ENCODE measurements at regions not wholly inside any gene's neighbourhood (a gene's known extent, or its start where the extent isn't known, plus 50 kb on each side); places are given as distances from the start of the nearest gene placed in this dataset.
A peak's percentile ranks its signal among the peaks of the same experiment; 100 is the strongest.
"Not testable (repeated sequence)": the region's sequence is repeated elsewhere in the genome, so short reads cannot be mapped to it uniquely, and the experiment has no call there.

DNA sequence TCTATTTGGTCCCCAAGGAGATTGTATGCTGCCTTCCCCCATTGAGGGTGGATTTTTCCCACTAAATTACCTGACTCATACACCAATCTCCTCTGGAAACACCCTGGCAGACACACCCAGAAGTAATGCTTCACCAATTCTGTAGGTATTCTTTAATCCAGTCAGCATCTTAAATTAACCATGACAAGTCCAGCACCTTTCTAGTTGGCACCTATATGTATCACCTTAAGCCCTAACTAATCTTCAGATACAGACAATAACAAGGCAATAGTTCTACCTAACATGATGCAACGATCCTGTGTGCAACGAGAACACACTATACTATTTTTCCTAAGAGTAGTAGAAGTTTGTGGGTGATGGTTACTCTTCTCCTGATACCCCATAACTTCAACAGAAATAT is 473.3 kb upstream of the NPAP1 start:
- not testable (repeated sequence) for DNase-seq

DNA sequence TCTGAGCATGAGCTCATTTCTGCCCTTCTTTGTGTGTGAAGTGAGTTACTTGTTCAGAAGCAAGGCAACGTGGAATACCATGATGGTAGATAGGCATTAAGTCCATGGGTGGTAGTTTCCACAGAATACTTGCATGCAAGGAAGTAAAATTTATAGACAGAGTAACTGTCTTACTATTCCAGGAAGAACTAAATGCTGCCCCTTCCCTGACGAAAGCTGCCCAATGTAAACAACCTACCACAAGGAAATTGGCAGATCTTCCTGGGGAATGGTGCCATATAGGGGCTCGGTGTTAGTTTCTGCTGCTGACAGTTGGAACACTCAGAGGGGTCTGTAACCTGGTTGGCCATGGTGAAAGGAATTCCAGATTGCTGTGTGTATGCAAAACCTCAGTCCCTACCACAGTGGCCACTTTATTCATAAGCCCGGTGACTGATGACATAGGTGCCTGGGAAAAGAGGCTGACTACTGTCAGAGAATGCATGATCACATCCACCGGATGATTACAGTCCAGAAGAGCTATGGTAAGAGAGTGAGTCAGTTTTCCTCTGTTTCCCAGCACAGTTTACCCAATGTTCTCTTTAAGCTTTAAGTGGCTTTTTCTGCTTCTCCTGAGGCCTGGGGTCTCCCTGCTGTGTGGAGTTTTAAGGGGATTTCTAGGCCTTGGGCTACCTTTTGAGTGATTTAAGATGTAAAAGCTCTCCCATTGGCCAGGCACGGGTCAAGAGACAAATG is 463.7 kb upstream of the NPAP1 start:
- DNase-seq = not testable (repeated sequence)

DNA sequence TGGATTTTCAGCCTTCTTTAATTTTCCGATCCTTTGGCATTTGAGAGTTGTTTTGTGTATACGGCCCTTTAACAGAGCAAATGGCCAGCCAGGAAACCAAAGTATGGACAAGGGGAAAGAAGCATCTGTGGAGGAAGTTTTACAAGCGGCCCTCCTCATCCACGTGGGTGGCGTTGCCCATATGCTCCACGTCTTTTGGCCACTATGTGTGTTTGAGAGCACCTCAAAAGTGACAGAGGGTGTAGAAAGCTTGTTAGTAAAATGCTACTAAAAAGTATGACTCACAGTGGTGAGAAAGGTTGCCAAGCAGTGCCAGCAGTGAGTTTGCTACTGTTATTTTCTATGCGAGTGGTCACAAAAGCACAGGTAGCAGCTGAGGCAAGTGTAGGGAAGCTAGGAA is 451.8 kb upstream of the NPAP1 start:
- DNase-seq = no peak

DNA sequence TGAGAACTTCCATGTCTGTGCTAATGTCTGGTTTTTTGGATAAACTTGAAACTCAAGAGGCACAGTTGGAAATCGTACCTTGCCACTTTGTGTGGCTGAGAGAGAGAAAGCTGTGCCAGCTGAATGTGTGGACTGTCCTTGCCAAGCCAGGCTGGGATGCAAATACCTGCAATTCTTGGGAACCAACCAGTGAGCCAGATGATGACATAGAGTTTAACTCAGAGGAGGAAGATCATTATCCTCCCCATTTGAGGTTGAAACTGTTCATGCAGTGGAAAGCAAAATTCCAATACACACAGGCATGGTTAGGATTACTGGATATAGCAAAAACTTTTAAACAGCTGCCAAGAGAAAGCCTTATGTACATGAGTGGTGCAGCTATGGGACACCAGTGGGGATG is 451.4 kb upstream of the NPAP1 start:
- DNase-seq = no peak

DNA sequence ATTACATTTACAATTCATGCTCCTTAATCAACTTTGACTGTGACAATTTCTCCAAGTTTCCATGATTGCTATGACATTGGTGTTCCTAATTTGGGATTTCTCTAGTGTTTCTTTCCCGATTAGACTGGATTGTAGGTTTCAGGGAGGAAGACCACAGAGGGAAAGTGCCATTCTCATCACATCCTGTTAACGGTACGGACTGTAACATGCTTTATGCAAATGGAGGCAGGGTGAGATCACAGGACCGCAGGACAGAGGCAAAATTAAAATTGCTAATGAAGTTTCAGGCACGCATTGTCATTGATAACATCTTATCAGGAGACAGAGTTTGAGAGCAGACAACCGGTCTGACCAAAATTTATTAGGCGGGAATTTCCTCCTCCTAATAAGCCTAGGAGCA is 446.7 kb upstream of the NPAP1 start:
- not testable (repeated sequence) for DNase-seq

DNA sequence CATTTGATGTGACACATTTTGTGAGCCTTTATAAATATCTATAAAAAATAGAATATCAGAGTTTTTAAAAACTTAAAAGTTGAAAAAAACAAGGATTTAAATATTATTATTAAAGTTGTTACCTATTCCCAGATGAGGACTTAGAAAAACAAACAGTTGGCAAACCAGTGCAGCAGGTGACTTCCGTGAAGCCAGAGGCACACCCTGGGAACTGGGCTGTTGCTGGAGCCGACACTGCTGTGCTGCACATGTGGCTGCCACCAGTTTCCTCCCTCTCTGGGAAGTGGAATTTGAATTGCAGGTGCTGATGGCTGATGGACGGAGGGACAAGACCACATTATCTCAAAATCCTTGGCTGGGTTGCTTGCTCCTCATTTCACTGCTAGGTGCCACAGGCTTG is 442.4 kb upstream of the NPAP1 start:
- not testable (repeated sequence) for DNase-seq

DNA sequence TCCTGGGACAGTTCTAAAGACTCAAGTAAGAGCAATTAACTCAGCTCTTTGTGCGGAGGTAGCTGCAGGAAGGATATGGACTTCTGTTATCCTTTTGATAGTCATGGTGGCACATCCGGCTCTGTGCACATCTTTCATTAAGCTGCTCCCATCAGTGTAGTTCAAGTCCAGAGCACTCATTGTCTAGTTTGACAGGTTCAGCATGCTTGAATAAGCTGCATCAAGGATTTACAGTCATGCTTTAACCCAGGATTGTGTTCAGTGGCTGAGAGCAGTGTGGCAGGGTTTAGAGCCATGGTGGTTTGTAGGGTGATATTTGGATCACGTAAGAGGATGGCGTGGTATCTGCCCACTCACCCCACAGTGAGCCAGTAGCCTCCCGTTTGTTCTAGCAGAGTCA is 435.0 kb upstream of the NPAP1 start:
- not testable (repeated sequence) for DNase-seq

DNA sequence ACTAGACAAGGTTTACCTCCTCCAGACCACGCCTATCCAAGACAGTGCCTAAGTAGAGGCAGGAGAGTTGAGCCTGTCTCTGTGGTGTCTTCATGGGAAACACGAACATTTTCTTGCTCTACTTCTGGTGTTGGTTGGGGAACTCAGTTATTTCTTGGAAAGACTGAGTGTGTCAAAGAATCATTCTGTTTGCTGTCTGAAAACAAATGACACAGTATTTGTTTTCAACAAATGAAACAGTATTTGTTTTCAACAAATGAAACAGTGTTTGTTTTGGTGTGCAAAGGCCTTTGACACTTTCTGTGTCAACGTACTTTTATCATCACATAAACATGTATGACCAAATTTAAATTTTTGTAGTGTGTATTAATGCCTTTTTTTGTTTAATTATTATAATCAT is 416.5 kb upstream of the NPAP1 start:
- not testable (repeated sequence) for DNase-seq

DNA sequence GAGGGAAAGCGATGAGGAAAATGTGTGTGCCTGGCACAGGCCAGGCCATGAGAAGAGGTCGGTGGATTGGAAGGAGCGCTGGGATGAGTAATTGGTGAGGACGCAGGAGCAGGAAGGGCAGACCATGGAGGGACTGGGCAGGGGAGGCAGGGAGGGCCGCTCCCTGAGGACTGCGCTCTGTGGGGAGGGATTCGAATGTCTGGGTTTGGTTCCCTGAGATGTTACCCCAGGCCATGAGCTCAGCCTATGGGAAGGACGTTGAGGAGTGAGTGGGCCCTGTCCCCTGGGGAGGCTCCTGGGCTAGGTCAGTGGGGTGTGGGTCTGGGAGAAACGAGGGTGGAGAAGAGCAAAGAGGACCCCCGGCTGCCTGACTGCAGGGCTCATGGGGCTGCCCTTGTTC is 415.2 kb upstream of the NPAP1 start:
- not testable (repeated sequence) for DNase-seq

DNA sequence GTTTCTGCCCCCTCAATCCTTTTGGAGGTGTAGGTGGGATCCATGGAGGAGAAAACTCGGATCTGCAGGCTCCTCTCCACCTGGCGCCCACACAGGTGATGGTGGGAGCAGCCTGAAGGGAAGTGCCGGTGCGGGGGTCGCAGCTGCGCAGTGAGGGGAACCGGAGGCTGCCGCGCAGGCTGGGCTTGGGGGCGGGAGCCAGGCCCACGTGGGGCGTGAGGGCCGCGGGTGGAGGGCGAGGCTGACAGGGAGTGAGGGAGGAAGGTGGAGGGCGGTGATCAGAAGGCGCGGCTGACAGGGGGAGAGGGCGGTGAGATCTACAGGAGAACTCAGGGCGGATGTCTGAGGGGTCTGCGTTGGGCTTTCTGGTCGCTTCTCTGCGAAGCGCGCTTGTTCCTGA is 414.7 kb upstream of the NPAP1 start:
- not testable (repeated sequence) for DNase-seq

DNA sequence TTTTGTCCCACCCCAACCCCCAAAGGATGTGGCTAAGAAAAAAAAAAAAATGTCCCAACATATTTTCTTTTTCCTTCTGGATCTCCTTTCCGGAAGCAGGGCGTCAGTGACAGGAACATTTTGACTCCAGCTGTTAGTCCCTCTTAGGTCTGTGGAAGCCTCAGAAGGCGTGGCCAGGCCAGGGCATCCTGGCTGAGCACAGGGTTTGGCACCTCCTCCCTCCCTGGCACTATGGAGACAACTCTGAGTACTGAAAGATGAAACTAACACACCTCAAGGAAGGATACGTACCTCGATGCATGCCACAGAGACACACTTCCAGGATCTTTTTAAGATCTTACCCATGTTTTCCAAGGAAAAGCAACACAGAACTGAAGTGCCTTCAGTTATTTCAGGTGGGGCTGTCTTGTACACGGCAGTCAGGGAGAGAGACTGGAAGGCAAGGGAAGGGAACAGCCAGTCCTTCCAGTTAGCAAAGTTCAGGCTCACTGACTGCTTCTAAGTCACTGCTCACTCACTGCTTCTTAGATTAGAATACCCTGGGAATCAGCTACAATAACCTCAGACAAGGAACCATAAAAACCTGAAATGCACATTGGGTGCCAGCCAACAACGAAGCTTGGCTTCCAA is 406.9 kb upstream of the NPAP1 start:
- DNase-seq = not testable (repeated sequence)

DNA sequence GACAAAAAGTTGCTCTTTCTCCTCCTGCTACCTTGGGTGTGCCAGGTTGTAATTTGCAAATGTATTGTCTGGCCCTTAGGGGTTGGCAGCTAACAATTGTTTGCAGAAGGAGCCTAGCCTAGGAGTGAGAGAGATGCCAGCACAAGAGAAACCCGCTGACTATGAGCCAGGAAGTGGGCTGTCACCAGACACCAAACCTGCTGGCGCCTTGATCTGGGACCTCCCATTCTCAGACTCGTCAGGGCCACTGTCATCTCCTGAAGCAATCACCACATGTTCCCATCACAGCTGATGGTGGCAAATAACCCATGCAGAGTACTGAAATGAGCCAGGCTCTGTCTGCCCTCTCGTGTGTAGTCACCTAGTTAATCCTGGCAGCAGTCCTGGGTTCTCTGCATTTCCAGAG is 406.4 kb upstream of the NPAP1 start:
- no peak for DNase-seq

DNA sequence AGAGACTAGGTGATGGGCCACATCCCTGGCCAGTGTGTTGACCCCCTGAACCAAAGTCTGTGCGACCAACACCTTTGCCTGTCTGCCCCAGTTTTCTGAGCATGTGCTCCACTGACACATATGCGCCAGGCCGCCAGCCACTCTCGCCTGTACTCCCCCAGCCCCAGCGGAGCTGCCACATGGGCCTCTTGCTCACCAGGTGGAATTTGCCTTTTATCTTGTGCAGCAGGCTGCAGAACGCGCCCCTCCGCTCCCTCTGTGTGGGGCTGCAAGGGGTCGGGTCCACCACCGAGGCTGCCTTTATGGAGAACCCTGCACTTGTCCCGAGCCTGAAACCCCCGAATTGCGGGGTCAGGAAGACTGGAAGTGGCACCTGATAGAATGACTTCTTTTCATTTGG is 405.7 kb upstream of the NPAP1 start:
- DNase-seq = peak; percentile 10

DNA sequence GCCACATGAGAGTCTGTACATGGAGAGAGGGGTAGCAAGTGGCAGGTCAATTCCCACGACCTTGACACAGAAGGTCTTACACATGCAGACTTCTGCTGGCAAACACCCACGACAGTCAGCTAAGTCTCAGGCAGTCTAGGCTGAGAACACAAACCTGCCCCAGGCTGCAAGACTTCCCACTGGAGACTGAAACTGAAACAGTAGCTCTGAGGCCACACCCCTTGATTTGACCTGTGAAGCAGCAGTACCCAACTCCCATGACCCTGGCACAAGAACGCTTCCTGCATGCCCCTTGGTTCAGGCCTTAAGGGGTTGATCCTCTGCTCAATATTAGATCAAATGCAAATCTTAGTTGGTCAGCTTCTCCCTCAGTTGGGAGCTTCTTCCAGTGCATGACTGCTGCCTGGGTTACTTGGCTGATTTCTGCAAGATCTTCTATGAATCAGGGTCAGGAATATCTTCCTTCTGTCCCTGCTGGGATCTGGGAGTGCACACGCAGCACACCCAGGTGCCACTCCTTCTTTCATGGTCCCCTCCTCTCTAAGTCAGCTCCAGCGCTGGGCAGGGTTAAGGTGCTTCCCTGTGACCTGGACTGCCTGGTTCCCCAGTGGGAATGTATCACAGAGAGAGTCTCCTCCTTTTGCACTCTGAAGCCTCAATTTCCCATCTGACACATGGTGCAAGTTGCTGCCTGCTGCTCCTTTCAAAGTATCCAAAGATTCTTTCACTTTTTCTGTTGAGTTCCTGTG is 403.9 kb upstream of the NPAP1 start:
- not testable (repeated sequence) for DNase-seq

DNA sequence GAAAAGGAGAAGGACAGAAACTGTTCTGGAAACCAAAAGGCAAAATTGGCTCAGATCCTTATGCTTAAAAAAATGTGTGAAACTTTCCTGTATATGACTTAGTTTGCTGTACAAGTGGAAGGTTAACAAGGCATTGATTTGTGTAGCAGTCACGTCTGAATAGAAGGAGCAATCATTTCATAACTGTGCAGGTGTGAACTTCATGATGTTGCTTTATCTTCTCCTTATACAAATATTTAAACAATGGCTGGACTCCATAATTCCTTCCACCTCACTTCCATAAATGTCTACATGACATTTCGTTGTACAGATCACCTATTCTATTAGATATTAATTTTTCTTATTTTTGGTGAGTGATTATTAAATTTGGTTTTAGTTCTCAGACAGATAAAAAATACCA is 382.7 kb upstream of the NPAP1 start:
- no peak for DNase-seq

DNA sequence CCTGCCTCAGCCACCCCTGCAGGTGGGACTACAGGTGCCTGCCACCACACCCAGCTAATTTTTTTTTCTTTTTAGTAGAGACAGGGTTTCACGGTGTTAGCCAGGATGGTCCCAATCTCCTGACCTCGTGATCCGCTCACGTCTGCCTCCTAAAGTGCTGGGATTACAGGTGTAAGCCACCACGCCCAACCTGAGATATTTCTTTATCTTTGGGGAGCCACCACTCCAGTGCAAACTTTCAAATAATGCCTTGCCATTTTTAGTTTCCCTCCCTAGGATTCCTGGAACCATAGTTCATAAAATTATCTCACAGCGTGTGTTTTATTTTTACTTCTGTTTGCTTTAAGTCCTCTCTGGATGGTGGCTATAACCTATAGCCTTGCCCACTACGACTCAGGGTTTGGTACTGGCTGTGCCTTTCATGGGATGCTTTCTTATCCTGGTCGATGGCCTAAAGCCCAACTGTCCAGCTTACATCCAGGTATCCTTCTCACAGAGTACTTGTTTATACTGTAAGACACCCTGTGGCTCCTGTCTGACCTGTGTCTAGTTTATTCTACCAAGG is 374.7 kb upstream of the NPAP1 start:
- DNase-seq = not testable (repeated sequence)

DNA sequence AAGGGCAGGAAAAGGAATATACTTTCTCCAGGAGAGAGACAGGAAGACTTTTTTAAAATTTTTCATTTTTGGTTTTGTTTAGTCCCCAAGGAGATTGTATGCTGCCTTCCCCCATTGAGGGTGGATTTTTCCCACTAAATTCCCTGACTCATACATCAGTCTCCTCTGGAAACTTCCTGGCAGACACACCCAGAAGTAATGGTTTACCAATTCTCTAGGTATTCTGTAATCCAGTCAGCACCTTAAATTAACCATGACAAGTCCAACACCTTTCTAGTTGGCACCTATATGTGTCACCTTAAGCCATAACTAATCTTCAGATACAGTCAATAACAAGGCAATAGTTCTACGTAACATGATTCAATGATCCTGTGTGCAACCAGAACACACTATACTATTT is 373.6 kb upstream of the NPAP1 start:
- DNase-seq = not testable (repeated sequence)

DNA sequence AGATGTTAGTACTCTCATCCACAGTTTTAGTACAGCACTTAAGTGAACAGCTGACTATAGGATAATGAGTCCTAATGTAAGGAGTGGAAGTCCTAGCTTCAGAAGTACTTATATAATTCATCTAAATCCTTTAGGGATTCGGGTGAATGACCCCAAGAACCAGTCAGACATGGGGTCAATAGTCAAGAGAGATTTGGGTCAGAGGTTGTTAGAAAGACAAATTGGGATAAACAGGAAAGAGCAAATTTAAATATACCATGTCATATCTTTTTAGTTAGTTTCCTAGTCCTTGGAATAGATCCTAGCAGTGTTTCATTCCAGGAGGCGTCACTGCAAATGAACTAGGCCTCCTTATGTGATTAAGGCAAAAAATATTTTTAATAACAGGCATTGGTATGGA is 370.8 kb upstream of the NPAP1 start:
- DNase-seq = not testable (repeated sequence)

DNA sequence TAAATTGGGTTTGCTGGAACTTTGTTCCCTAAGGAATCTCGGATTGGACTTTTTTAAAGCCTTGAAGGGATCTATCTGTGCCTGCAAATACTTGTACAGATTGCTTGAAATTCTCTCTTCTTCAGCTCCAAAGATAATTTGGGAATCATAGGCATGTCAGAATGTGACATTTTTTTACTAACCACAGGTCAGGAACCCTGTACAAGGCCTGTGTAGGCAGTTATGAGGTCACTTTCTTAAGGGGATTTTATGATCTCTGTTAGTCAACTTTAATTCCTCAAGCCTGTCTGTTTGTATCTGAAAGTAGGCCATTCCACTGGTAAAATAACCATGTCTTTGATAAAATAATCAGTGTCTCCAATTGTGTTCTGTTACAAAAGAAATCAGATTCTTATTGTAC is 369.9 kb upstream of the NPAP1 start:
- DNase-seq = not testable (repeated sequence)

DNA sequence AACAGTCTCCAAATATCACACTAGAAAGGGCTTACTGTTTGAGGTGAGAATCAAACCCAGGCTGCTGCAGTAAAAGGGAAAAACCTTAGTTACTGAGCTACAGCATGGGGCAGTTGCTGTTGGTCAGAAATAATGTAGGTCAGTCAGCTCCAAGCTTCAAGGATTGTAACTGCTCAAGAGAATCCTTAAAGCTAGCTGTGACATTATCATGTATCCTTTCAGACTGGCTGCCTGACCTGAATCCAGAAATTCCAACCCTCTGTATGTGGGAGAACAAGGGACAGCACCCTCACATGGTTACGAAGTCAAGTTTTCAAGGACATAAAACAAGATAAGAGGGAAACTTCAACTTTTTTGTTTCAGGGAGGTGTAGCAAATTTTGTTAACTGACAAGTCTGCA is 365.9 kb upstream of the NPAP1 start:
- DNase-seq = not testable (repeated sequence)

DNA sequence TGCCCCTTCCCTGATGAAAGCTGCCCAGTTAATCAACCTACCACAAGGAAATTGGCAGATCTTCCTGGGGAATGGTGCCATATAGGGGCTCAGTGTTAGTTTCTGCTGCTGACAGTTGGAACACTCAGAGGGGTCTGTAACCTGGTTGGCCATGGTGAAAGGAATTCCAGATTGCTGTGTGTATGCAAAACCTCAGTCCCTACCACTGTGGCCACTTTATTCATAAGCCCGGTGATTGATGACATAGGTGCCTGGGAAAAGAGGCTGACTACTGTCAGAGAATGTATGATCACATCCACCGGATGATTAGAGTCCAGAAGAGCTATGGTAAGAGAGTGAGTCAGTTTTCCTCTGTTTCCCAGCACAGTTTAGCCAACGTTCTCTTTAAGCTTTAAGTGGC is 363.9 kb upstream of the NPAP1 start:
- DNase-seq = not testable (repeated sequence)

DNA sequence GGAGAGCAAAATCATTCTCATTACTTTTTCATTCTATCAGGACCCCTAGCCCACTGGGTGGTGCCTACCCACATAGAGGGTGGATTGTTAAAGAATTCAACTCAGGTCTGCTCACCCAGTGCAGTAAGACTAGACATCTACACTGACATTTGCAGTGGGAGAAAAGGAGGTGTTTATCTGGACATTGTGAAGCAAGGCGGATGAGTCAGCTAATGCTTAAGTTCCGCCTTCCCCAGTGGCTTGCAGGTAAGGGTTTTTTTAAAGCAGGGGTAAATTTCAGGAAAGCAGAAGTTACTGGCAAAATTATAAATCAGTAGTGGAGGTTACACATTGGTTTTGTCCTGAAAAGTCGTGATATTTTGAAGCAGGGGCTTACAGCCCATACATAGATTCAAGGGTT is 359.2 kb upstream of the NPAP1 start:
- DNase-seq = not testable (repeated sequence)

DNA sequence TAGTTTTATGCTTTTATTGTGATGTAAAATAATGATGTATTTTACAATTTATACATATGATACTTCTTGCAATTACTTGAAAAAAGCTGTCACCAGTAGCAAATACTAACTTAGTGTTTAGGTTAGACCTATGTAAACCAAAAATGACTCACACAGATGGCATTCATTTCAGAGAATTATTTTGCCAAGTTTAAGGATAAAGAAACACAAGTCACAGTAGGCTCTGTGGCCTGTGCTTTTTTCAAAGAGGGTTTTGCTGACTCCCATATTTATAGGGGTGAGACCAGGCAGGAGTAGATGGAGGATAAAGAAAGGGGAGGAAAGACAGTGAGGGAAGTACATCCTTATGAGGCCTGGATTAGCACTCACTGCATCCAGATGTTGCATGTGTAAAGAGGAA is 356.6 kb upstream of the NPAP1 start:
- no peak for DNase-seq

DNA sequence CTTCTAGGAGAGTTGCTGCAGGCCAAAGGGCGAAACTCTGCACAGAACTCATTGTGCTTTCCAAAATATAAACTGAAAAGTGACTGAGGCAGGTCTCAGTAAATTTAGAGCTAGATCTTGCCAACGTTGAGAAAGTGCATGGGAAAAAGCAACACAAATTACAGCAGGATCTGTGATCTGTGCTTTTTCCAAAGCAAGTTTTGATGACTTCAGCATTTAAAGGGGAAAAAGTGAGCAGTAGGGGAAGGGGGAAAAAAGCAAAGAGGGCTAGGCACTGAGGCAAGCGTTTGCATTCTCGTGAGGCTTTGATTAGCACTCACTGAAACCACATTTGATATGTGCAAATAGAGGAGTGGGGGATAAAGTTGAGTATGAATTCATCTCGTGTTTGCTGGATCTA is 351.5 kb upstream of the NPAP1 start:
- DNase-seq = not testable (repeated sequence)
